Parathyroid adenoma (tissue), 2 donors: ENCODE measurements at regions not wholly inside any gene's neighbourhood (a gene's known extent, or its start where the extent isn't known, plus 50 kb on each side); places are given as distances from the start of the nearest gene placed in this dataset.
"Not testable (repeated sequence)": the region's sequence is repeated elsewhere in the genome, so short reads cannot be mapped to it uniquely, and the experiment has no call there.

ENCODE experiments used
- H2AFZ ChIP-seq: fragments of 300-600 bp; sonication (generic); one replicate; pipeline ENCODE4 v1.7.0; 2017; ENCODE audit warnings: antibody characterized with exemption, mild to moderate bottlenecking
- H3K27ac ChIP-seq: fragments of 300-600 bp; sonication (generic); one replicate; pipeline ENCODE4 v1.7.0; 2017
- H3K27me3 ChIP-seq: fragments of 300-600 bp; sonication (generic); one replicate; pipeline ENCODE4 v1.7.0; 2017; ENCODE audit warnings: low read length; ENCODE audit not compliant: control insufficient read depth, insufficient read depth
- H3K36me3 ChIP-seq: fragments of 300-600 bp; sonication (generic); one replicate; pipeline ENCODE4 v1.7.0; 2017; ENCODE audit warnings: low read length; ENCODE audit not compliant: control insufficient read depth, insufficient read depth
- H3K4me1 ChIP-seq: fragments of 300-600 bp; sonication (generic); one replicate; pipeline ENCODE4 v1.7.0; 2017; ENCODE audit warnings: control low read depth
- H3K4me2 ChIP-seq: fragments of 300-600 bp; sonication (generic); one replicate; pipeline ENCODE4 v1.7.0; 2017; ENCODE audit warnings: low read length
- H3K4me3 ChIP-seq: fragments of 300-600 bp; sonication (generic); one replicate; pipeline ENCODE4 v1.7.0; 2017; ENCODE audit warnings: low read depth, low read length
- H3K79me2 ChIP-seq: fragments of 300-600 bp; sonication (generic); one replicate; pipeline ENCODE4 v1.7.0; 2017; ENCODE audit warnings: control low read depth
- H3K9ac ChIP-seq: fragments of 300-600 bp; sonication (generic); one replicate; pipeline ENCODE4 v1.7.0; 2017; ENCODE audit warnings: mild to moderate bottlenecking
- H3K9me3 ChIP-seq: fragments of 300-600 bp; sonication (generic); one replicate; pipeline ENCODE4 v1.7.0; 2017; ENCODE audit warnings: low read length; ENCODE audit not compliant: control insufficient read depth
- CTCF ChIP-seq: fragments of 300-600 bp; sonication (generic); IDR thresholded peaks from one replicate; pipeline ENCODE4 v1.7.0; 2017; ENCODE audit warnings: antibody characterized with exemption, mild to moderate bottlenecking
- donor health status: primary hyperparathyroidism.

- Histone ChIP-seq H3K79me2 (no peaks in the 10 kb centered on the region), H3K4me2 (no peak overlapping the region), H3K4me3 (no peak overlapping the region), H2AFZ (no peak overlapping the region), H3K27me3 (no peaks in the 10 kb centered on the region), H3K9me3 (no peaks in the 10 kb centered on the region), H3K27ac (no peak overlapping the region), H3K4me1 (no peaks in the 10 kb centered on the region), H3K9ac (no peak overlapping the region), H3K36me3 (no peaks in the 10 kb centered on the region)
- TF ChIP-seq CTCF, result no peak
Observed at GRCh38 chr5:163106098-163106497, 331.3 kb upstream of the CCNG1 start.

- Histone ChIP-seq H3K4me2 (no peak overlapping the region), H2AFZ (no peak overlapping the region), H3K27me3 (no peaks in the 10 kb centered on the region), H3K79me2 (no peaks in the 10 kb centered on the region), H3K4me3 (no peak overlapping the region), H3K36me3 (no peaks in the 10 kb centered on the region), H3K4me1 (no peaks in the 10 kb centered on the region), H3K9ac (no peak overlapping the region), H3K27ac (no peak overlapping the region), H3K9me3 (no peaks in the 10 kb centered on the region)
- no peak for TF ChIP-seq CTCF
Observed at GRCh38 chr5:163108351-163108750, 329.0 kb upstream of the CCNG1 start.

- Histone ChIP-seq H3K79me2 (no peaks in the 10 kb centered on the region), H3K4me1 (no peaks in the 10 kb centered on the region), H3K4me3 (no peak overlapping the region), H3K9ac (no peak overlapping the region), H3K36me3 (no peaks in the 10 kb centered on the region), H3K9me3 (no peaks in the 10 kb centered on the region), H2AFZ (no peak overlapping the region), H3K27ac (no peak overlapping the region), H3K27me3 (no peaks in the 10 kb centered on the region), H3K4me2 (no peak overlapping the region)
- no peak for TF ChIP-seq CTCF
Observed at GRCh38 chr5:163115011-163115410, 322.4 kb upstream of the CCNG1 start.

- H3K9me3 ChIP-seq, H3K4me1 ChIP-seq, H3K27ac ChIP-seq, H3K4me2 ChIP-seq, H3K4me3 ChIP-seq, H3K36me3 ChIP-seq, H3K79me2 ChIP-seq, H3K27me3 ChIP-seq, H2AFZ ChIP-seq, H3K9ac ChIP-seq: not testable (repeated sequence)
Observed at GRCh38 chr5:163116618-163117017, 320.8 kb upstream of the CCNG1 start.

GRCh38 chr5:163134061-163134460 lies 303.3 kb upstream of the CCNG1 start:
- no peak for TF ChIP-seq CTCF
- Histone ChIP-seq H3K4me2 (no peak overlapping the region), H3K4me1 (no peaks in the 10 kb centered on the region), H3K27me3 (no peaks in the 10 kb centered on the region), H3K9ac (no peak overlapping the region), H3K4me3 (no peak overlapping the region), H2AFZ (no peak overlapping the region), H3K79me2 (no peaks in the 10 kb centered on the region), H3K36me3 (no peaks in the 10 kb centered on the region), H3K9me3 (no peaks in the 10 kb centered on the region), H3K27ac (no peak overlapping the region)
